CD8-positive, alpha-beta memory T cell (primary cell): ENCODE measurements at regions not wholly inside any gene's neighbourhood (a gene's known extent, or its start where the extent isn't known, plus 50 kb on each side); places are given as distances from the start of the nearest gene placed in this dataset.

Experiments used
- CTCF ChIA-PET: fragments of 350-600 bp; sonication (Branson Sonifier 250); formaldehyde crosslinking; loops from one replicate; lab custom pipeline; 2021; ENCODE audit warnings: antibody characterized with exemption; lab: Charles Lee
- POLR2A ChIA-PET: fragments of 350-600 bp; sonication (Branson Sonifier 250); formaldehyde crosslinking; loops from one replicate; lab custom pipeline; 2021; ENCODE audit warnings: antibody characterized with exemption; lab: Charles Lee
- DNase-seq, 5 donors: peaks; one replicate each; pipeline versions ENCODE4 v3.0.0 to v3.0.0-alpha.2; 2020 to 2022; ENCODE audit warnings: mixed read lengths in 1 of 5
- H3K27ac ChIP-seq: one replicate; pipeline ENCODE4 v1.7.0; 2013; ENCODE audit warnings: low read depth, mild to moderate bottlenecking, low read length, moderate library complexity
- H3K27me3 ChIP-seq: 2 replicates; pipeline ENCODE4 v1.7.0; 2013; ENCODE audit warnings: low read length, mild to moderate bottlenecking; ENCODE audit not compliant: insufficient read depth, poor library complexity, severe bottlenecking
- H3K36me3 ChIP-seq: 2 replicates; pipeline ENCODE4 v1.7.0; 2013; ENCODE audit warnings: mild to moderate bottlenecking, low read length, moderate library complexity; ENCODE audit not compliant: insufficient read depth
- H3K4me1 ChIP-seq: 2 replicates; pipeline ENCODE4 v1.7.0; 2013; ENCODE audit warnings: mild to moderate bottlenecking, low read length, moderate library complexity; ENCODE audit not compliant: insufficient read depth
- H3K4me3 ChIP-seq: 2 replicates; pipeline ENCODE4 v1.7.0; 2013; ENCODE audit warnings: mild to moderate bottlenecking, low read length
- H3K9me3 ChIP-seq: 2 replicates; pipeline ENCODE4 v1.7.0; 2013; ENCODE audit warnings: mild to moderate bottlenecking, low read length
- H3K27ac Mint-ChIP-seq, 8 donors: one replicate each; pipeline ENCODE4 v1.8.0; 2020 to 2021; ENCODE audit warnings: mixed read lengths in 8 of 8, mild to moderate bottlenecking in 6 of 8, inconsistent platforms in 3 of 8, moderate library complexity in 3 of 8
- H3K27me3 Mint-ChIP-seq, 2 donors: one replicate each; pipeline ENCODE4 v1.8.0; 2020 to 2021; ENCODE audit warnings: mixed read lengths in 2 of 2, mild to moderate bottlenecking in 1 of 2, moderate library complexity in 1 of 2
- H3K36me3 Mint-ChIP-seq, 3 donors: one replicate each; pipeline ENCODE4 v1.8.0; 2020 to 2021; ENCODE audit warnings: mixed read lengths in 3 of 3, inconsistent platforms in 1 of 3, mild to moderate bottlenecking in 1 of 3
- H3K4me1 Mint-ChIP-seq, 3 donors: one replicate each; pipeline ENCODE4 v1.8.0; 2020 to 2021; ENCODE audit warnings: mixed read lengths in 3 of 3, inconsistent platforms in 1 of 3, mild to moderate bottlenecking in 1 of 3
- H3K4me3 Mint-ChIP-seq, 7 donors: one replicate each; pipeline ENCODE4 v1.8.0; 2020 to 2021; ENCODE audit warnings: mixed read lengths in 7 of 7, mild to moderate bottlenecking in 6 of 7, moderate library complexity in 4 of 7, inconsistent platforms in 2 of 7
- H3K9me3 Mint-ChIP-seq, 5 donors: one replicate each; pipeline ENCODE4 v1.8.0; 2020 to 2022; ENCODE audit warnings: mixed read lengths in 5 of 5, mild to moderate bottlenecking in 3 of 5, moderate library complexity in 2 of 5, inconsistent platforms in 1 of 5

DNA sequence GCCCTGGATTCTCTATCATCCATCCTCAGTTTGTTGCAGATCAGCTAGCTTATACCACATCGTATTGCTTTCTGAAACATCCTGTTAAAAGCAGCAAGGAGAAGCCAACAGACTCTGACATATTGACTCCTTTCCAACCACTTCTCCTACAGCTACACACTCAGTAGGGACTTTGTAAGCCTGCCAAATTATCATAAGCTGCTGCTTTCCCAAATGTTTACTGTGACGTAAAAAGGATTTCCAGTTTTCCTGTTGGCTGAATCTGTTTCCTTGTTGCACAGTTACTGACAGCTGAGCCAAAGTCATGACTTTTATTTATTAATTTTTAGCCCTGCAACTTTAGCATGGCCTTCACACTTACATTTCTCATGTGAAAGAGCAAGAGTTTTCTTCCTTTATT is 294.3 kb downstream of the KCNJ3 start:
- Mint-ChIP-seq H3K4me3 (no peak overlapping the region), H3K36me3 (no peaks in the 10 kb centered on the region), H3K4me1 (no peaks in the 10 kb centered on the region), H3K27me3 (peaks cover 0 to 1% of the 10 kb centered on the region in 2 donors), H3K9me3 (peaks cover 0 to 17% (median 3%) of the 10 kb centered on the region in 5 donors), H3K27ac (no peak overlapping the region)
- H3K4me1 ChIP-seq, result no peaks in the 10 kb centered on the region
- no peak overlapping the region for H3K4me3 ChIP-seq
- H3K36me3 ChIP-seq, result no peaks in the 10 kb centered on the region
- H3K9me3 ChIP-seq, result no peaks in the 10 kb centered on the region
- no peak for DNase-seq
- no peaks in the 10 kb centered on the region for H3K27me3 ChIP-seq
- no peak overlapping the region for H3K27ac ChIP-seq
- POLR2A ChIA-PET, result no interaction called here
- CTCF ChIA-PET, result no interaction called here

DNA sequence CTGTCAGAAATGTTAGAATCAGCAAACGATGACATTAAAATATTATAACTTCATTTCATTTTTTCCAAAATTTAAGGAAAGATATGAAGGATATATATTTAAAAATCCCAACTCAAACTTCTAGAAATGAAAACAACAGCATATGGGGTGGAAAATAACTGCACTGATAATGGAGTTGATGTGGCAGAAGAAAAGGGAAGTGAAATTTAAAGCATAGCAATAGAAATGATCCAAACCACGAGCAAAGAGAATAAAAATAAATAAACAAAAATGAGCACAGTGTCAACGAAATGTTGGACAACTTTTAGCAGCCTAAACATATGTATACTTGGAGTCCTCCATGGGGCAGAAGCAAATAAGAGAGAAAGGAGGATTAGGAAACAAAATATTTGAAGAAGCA is 280.2 kb downstream of the KCNJ3 start:
- no peaks in the 10 kb centered on the region for H3K27me3 ChIP-seq
- Mint-ChIP-seq H3K4me3 (no peak overlapping the region), H3K9me3 (peaks cover 1 to 49% (median 7%) of the 10 kb centered on the region in 5 donors), H3K36me3 (no peaks in the 10 kb centered on the region), H3K27me3 (no peaks in the 10 kb centered on the region), H3K4me1 (no peaks in the 10 kb centered on the region), H3K27ac (no peak overlapping the region)
- no peaks in the 10 kb centered on the region for H3K4me1 ChIP-seq
- ChIA-PET POLR2A (no interaction called here), CTCF (no interaction called here)
- no peaks in the 10 kb centered on the region for H3K36me3 ChIP-seq
- no peak for DNase-seq
- H3K4me3 ChIP-seq, result no peak overlapping the region
- no peak overlapping the region for H3K27ac ChIP-seq
- H3K9me3 ChIP-seq, result no peaks in the 10 kb centered on the region

DNA sequence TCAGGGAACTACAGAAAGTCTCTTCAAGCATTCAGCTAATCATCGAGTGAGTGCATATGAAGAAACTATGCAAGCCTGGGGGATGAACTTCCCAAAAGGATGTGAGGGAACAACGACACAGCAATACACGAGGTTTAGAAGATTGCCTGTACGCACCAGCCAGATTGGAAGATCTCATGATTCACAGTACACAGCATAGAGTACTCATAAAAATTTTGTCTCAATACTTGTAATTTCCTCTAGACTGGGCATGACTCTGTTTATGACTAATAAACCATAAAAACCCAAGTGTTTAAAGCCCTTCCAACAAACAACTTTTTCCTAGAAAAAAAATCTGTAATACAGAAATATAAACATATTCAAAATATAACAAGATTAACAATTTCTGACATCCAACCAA is 279.7 kb downstream of the KCNJ3 start:
- ChIA-PET CTCF (no interaction called here), POLR2A (no interaction called here)
- Histone ChIP-seq H3K4me3 (no peak overlapping the region), H3K27me3 (no peaks in the 10 kb centered on the region), H3K9me3 (no peaks in the 10 kb centered on the region), H3K4me1 (no peaks in the 10 kb centered on the region), H3K36me3 (no peaks in the 10 kb centered on the region), H3K27ac (no peak overlapping the region)
- no peak overlapping the region for H3K27ac Mint-ChIP-seq
- no peaks in the 10 kb centered on the region for H3K4me1 Mint-ChIP-seq
- no peak for DNase-seq
- no peaks in the 10 kb centered on the region for H3K36me3 Mint-ChIP-seq
- no peaks in the 10 kb centered on the region for H3K27me3 Mint-ChIP-seq
- H3K4me3 Mint-ChIP-seq, result no peak overlapping the region
- peaks cover 1 to 44% (median 7%) of the 10 kb centered on the region in 5 donors for H3K9me3 Mint-ChIP-seq

DNA sequence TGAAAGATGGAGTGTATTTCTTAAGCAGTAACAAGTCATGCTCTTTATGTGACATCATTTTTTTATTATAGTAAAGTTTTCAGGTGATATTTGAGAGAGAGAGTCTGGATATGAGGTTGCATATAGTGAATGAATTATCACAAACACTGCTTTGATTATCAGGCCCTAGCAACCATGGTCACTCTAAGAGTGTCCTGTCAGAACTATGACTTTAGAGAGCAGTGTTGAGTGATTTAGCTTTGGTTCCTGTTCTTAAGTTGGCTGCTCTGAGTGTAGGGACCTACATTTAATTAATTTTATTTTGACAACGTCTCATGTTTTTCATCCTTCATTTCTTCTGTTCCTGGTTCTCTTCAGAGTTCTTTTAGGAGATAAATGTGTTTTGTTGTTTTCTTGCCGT is 275.5 kb downstream of the KCNJ3 start:
- H3K27ac Mint-ChIP-seq, result no peak overlapping the region
- no peak overlapping the region for H3K4me3 ChIP-seq
- DNase-seq, result no peak
- H3K9me3 Mint-ChIP-seq, result peaks cover 2 to 34% (median 4%) of the 10 kb centered on the region in 5 donors
- H3K36me3 Mint-ChIP-seq, result no peaks in the 10 kb centered on the region
- H3K4me1 Mint-ChIP-seq, result no peaks in the 10 kb centered on the region
- H3K4me1 ChIP-seq, result no peaks in the 10 kb centered on the region
- H3K4me3 Mint-ChIP-seq, result no peak overlapping the region
- POLR2A ChIA-PET, result no interaction called here
- no peak overlapping the region for H3K27ac ChIP-seq
- no peaks in the 10 kb centered on the region for H3K9me3 ChIP-seq
- CTCF ChIA-PET, result no interaction called here
- H3K27me3 ChIP-seq, result no peaks in the 10 kb centered on the region
- no peaks in the 10 kb centered on the region for H3K36me3 ChIP-seq
- no peaks in the 10 kb centered on the region for H3K27me3 Mint-ChIP-seq

DNA sequence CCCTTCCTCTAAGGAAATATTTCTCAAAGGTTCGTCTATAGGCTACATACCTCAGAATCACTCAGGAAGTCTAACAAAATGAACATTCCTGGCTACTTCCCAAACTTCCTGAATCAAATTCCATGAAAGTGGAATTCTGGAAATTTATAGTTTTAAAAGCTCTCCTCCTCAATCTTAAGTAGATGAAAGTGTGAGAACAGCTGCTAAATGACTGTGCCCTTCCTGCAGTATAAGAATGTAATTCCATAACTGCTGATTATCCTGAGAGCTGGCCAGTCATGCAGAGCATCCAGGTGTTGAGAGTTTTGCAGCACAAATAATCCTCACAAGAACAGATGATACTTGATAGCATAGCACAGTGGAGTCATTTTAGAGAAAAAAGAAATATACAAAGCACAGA is 265.0 kb downstream of the KCNJ3 start:
- peaks cover 0 to 22% (median 2%) of the 10 kb centered on the region in 5 donors for H3K9me3 Mint-ChIP-seq
- CTCF ChIA-PET, result no interaction called here
- Histone ChIP-seq H3K4me3 (no peak overlapping the region), H3K27me3 (no peaks in the 10 kb centered on the region), H3K4me1 (no peaks in the 10 kb centered on the region), H3K9me3 (no peaks in the 10 kb centered on the region), H3K36me3 (no peaks in the 10 kb centered on the region), H3K27ac (no peak overlapping the region)
- H3K36me3 Mint-ChIP-seq, result no peaks in the 10 kb centered on the region
- DNase-seq, result no peak
- POLR2A ChIA-PET, result no interaction called here
- H3K4me3 Mint-ChIP-seq, result no peak overlapping the region
- H3K4me1 Mint-ChIP-seq, result no peaks in the 10 kb centered on the region
- H3K27me3 Mint-ChIP-seq, result no peaks in the 10 kb centered on the region
- no peak overlapping the region for H3K27ac Mint-ChIP-seq

DNA sequence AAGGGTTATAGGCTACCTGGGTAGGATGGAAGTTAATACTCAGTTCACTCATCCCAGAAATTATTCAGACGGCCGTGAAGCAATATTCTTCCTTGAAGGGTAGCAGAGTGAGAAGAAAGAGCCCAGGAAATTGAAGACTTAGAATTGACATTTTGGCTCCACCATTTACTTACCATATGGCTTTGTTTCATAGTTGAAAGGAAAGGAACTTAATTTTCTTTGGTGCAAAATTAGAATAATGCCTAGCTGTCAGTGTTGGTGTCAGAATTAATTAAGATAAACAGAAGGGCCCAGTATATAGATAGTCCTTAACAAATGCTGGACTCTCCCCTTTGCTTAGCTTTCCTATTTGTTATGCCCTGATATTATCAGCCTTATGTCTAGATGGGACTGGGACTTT is 263.2 kb downstream of the KCNJ3 start:
- Histone ChIP-seq H3K4me3 (no peak overlapping the region), H3K9me3 (no peaks in the 10 kb centered on the region), H3K4me1 (no peaks in the 10 kb centered on the region), H3K36me3 (no peaks in the 10 kb centered on the region), H3K27ac (no peak overlapping the region), H3K27me3 (no peaks in the 10 kb centered on the region)
- H3K4me3 Mint-ChIP-seq, result no peak overlapping the region
- peaks cover 4 to 19% (median 4%) of the 10 kb centered on the region in 5 donors for H3K9me3 Mint-ChIP-seq
- ChIA-PET POLR2A (no interaction called here), CTCF (no interaction called here)
- no peaks in the 10 kb centered on the region for H3K36me3 Mint-ChIP-seq
- no peak for DNase-seq
- H3K4me1 Mint-ChIP-seq, result no peaks in the 10 kb centered on the region
- H3K27ac Mint-ChIP-seq, result no peak overlapping the region
- no peaks in the 10 kb centered on the region for H3K27me3 Mint-ChIP-seq

DNA sequence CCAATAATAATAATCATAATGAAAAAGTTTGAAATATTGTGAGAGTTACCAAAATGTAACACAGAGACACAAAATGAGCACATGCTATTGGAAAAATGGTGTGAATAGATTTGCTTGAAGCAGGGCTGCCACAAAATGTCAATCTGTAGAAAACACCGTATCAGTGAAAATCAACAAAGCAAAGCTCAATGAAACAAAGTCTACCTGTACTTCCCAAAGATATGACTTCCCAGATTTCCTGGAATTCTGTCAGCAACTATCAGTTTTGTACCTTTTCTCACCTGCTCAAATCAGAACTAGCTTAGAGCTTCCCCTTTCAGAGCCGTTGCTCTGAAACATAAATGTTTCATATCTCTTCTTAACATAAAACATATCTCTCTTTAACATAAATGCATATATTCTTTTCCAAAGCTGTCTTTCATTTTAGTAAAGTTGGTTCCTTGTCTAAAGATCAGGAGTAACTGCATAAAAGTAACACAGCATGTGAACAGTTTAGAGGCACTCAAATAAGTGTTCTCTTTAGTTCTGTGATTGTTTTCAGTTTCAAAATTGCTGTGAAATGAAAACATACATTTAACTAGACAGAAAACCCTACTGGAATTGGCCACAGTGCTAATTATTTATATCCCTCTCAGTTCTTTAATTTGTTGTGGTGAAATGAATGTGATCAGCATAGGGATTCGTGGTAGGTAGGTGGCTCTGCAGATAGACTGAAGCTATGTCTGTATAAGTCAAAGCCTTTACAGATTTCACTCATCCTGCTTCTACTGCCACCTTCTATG is 262.5 kb downstream of the KCNJ3 start:
- ChIA-PET CTCF (no interaction called here), POLR2A (no interaction called here)
- H3K27ac ChIP-seq, result no peak overlapping the region
- H3K9me3 ChIP-seq, result no peaks in the 10 kb centered on the region
- no peak overlapping the region for H3K4me3 ChIP-seq
- Mint-ChIP-seq H3K4me1 (no peaks in the 10 kb centered on the region), H3K9me3 (peaks cover 4 to 14% (median 4%) of the 10 kb centered on the region in 5 donors), H3K27me3 (no peaks in the 10 kb centered on the region), H3K27ac (no peak overlapping the region), H3K36me3 (no peaks in the 10 kb centered on the region), H3K4me3 (no peak overlapping the region)
- no peaks in the 10 kb centered on the region for H3K36me3 ChIP-seq
- H3K4me1 ChIP-seq, result no peaks in the 10 kb centered on the region
- H3K27me3 ChIP-seq, result no peaks in the 10 kb centered on the region
- no peak for DNase-seq

DNA sequence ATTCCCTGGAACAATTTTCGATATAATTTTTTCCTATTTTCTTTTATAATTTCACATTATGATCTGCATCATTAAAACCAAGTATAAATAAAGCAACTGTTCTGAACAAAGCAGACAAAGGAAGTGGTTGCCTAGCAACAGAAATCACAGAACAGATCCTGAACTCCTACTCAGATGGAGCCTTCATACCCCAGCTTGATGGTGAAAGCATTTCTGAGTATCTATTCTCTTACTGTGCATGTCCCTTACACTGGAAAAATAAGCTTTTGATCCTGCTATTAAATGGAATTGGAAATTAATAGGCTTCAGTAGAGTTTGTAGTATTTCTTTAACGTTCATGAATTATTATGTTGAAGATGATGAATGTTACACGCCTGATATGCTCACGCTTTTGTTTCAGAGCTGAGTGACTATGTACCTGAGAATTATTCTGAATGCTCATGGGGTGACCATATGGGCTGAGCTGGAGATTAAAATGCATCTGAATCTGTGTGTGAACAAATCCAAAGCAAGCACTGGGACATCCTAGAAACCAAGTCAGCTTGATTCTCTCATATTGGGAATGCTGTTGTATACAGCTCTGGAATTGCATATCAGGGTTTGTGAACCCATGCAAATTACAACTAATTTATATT is 254.0 kb downstream of the KCNJ3 start:
- Histone ChIP-seq H3K4me3 (no peak overlapping the region), H3K9me3 (no peaks in the 10 kb centered on the region), H3K4me1 (no peaks in the 10 kb centered on the region), H3K27me3 (no peaks in the 10 kb centered on the region), H3K36me3 (no peaks in the 10 kb centered on the region), H3K27ac (no peak overlapping the region)
- no peaks in the 10 kb centered on the region for H3K27me3 Mint-ChIP-seq
- no peaks in the 10 kb centered on the region for H3K36me3 Mint-ChIP-seq
- H3K4me3 Mint-ChIP-seq, result no peak overlapping the region
- H3K27ac Mint-ChIP-seq, result no peak overlapping the region
- ChIA-PET POLR2A (no interaction called here), CTCF (no interaction called here)
- H3K4me1 Mint-ChIP-seq, result no peaks in the 10 kb centered on the region
- no peak for DNase-seq
- H3K9me3 Mint-ChIP-seq, result peaks cover 0 to 3% (median 0%) of the 10 kb centered on the region in 5 donors
